ENCODE measurements at regions not wholly inside any gene's neighbourhood (a gene's known extent, or its start where the extent isn't known, plus 50 kb on each side); places are given as distances from the start of the nearest gene placed in this dataset.
A peak's percentile ranks its signal among the peaks of the same experiment; 100 is the strongest.
"Not testable (repeated sequence)": the region's sequence is repeated elsewhere in the genome, so short reads cannot be mapped to it uniquely, and the experiment has no call there.

- DNase-seq (ENCODE audit: low read depth): no peak
Observed at GRCh38 chr13:37510441-37510840, 88.1 kb downstream of the POSTN start.

- DNase-seq (ENCODE audit: low read depth): no peak
Observed at GRCh38 chr13:37505531-37505930, 93.0 kb downstream of the POSTN start.

GRCh38 chr13:37504251-37504650 lies 94.3 kb downstream of the POSTN start:
- DNase-seq (ENCODE audit: low read depth): no peak

GRCh38 chr13:37503287-37503686 lies 95.3 kb downstream of the POSTN start:
- no peak for DNase-seq (ENCODE audit: low read depth)

GRCh38 chr13:37502303-37502993 lies 96.1 kb downstream of the POSTN start:
- DNase-seq (ENCODE audit: low read depth): not testable (repeated sequence)

GRCh38 chr13:37501187-37501586 lies 97.4 kb downstream of the POSTN start:
- DNase-seq (ENCODE audit: low read depth): no peak

GRCh38 chr13:37495046-37495445 lies 103.5 kb downstream of the POSTN start:
- DNase-seq (ENCODE audit: low read depth): peak; percentile 68

- no peak for DNase-seq (ENCODE audit: low read depth)
Observed at GRCh38 chr13:37493775-37494174, 104.8 kb downstream of the POSTN start.

- DNase-seq (ENCODE audit: low read depth): no peak
Observed at GRCh38 chr13:37492741-37493514, 105.6 kb downstream of the POSTN start.

GRCh38 chr13:37492075-37492474 lies 106.5 kb downstream of the POSTN start:
- DNase-seq (ENCODE audit: low read depth): no peak

- no peak for DNase-seq (ENCODE audit: low read depth)
Observed at GRCh38 chr13:37491661-37492060, 106.9 kb downstream of the POSTN start.

GRCh38 chr13:37490176-37490779 lies 108.3 kb downstream of the POSTN start:
- DNase-seq (ENCODE audit: low read depth): no peak

GRCh38 chr13:37488726-37489125 lies 109.8 kb downstream of the POSTN start:
- peak; percentile 9 for DNase-seq (ENCODE audit: low read depth)

GRCh38 chr13:37486171-37486681 lies 112.3 kb downstream of the POSTN start:
- no peak for DNase-seq (ENCODE audit: low read depth)

GRCh38 chr13:37485756-37486155 lies 112.8 kb downstream of the POSTN start:
- no peak for DNase-seq (ENCODE audit: low read depth)

GRCh38 chr13:37484056-37484455 lies 114.5 kb downstream of the POSTN start:
- DNase-seq (ENCODE audit: low read depth): no peak

GRCh38 chr13:37482331-37482730 lies 116.2 kb downstream of the POSTN start:
- DNase-seq (ENCODE audit: low read depth): no peak

- no peak for DNase-seq (ENCODE audit: low read depth)
Observed at GRCh38 chr13:37481885-37482227, 116.7 kb downstream of the POSTN start.

GRCh38 chr13:37481011-37481884 lies 117.3 kb downstream of the POSTN start:
- DNase-seq (ENCODE audit: low read depth): no peak

- DNase-seq (ENCODE audit: low read depth): no peak
Observed at GRCh38 chr13:37479916-37480315, 118.7 kb downstream of the POSTN start.

- no peak for DNase-seq (ENCODE audit: low read depth)
Observed at GRCh38 chr13:37476874-37477273, 121.7 kb downstream of the POSTN start.

- DNase-seq (ENCODE audit: low read depth): peak; percentile 30
Observed at GRCh38 chr13:37475966-37476365, 122.6 kb downstream of the POSTN start.

All from fibroblast of gingiva (primary cell).